ENCODE measurements at regions not wholly inside any gene's neighbourhood (a gene's known extent, or its start where the extent isn't known, plus 50 kb on each side); places are given as distances from the start of the nearest gene placed in this dataset.

- ATAC-seq (no peak), DNase-seq (no peak)
- Histone ChIP-seq H3K36me3 (no peaks in the 10 kb centered on the region), H3K4me1 (no peaks in the 10 kb centered on the region), H3K4me3 (no peak overlapping the region), H3K9me3 (no peaks in the 10 kb centered on the region), H3K27ac (no peak overlapping the region), H3K27me3 (no peaks in the 10 kb centered on the region)
- TF ChIP-seq POLR2A (IDR thresholded peaks at IDR 0.05) (no peak), CTCF (IDR thresholded peaks at IDR 0.05) (no peak)
- WGBS, 4 donors, result 86 to 94% (median 87%) methylated on average over 2 of the region's 2 CpGs
- intact Hi-C loops (cut with DNase I), result no loop called here
Measured at GRCh38 chr12:70077441-70077840, 165.8 kb upstream of the CNOT2 start.

- Histone ChIP-seq H3K4me3 (no peak overlapping the region), H3K4me1 (no peaks in the 10 kb centered on the region), H3K36me3 (no peaks in the 10 kb centered on the region), H3K27me3 (no peaks in the 10 kb centered on the region), H3K9me3 (peaks cover 0 to 2% (median 0%) of the 10 kb centered on the region in 12 donors), H3K27ac (no peak overlapping the region)
- no peak for ATAC-seq
- intact Hi-C loops (cut with DNase I), result no loop called here
- TF ChIP-seq POLR2A (IDR thresholded peaks at IDR 0.05) (no peak), CTCF (IDR thresholded peaks at IDR 0.05) (no peak)
- DNase-seq, result no peak
- WGBS, 4 donors, result 89 to 93% (median 91%) methylated on average over 2 of the region's 2 CpGs
Measured at GRCh38 chr12:70078161-70078560, 165.1 kb upstream of the CNOT2 start.

GRCh38 chr12:70080566-70080965 lies 162.7 kb upstream of the CNOT2 start:
- no peak for TF ChIP-seq CTCF (IDR thresholded peaks at IDR 0.05)
- TF ChIP-seq POLR2A (IDR thresholded peaks at IDR 0.05), result no peak

GRCh38 chr12:70082997-70083676 lies 160.1 kb upstream of the CNOT2 start:
- no peak for TF ChIP-seq CTCF (IDR thresholded peaks at IDR 0.05)
- TF ChIP-seq POLR2A (IDR thresholded peaks at IDR 0.05), result no peak
- Histone ChIP-seq H3K27ac (no peak overlapping the region), H3K27me3 (no peaks in the 10 kb centered on the region), H3K4me1 (no peaks in the 10 kb centered on the region), H3K9me3 (peaks cover 0 to 6% (median 0%) of the 10 kb centered on the region in 12 donors), H3K36me3 (no peaks in the 10 kb centered on the region), H3K4me3 (no peak overlapping the region)
- 65 to 97% (median 88%) methylated on average over 3 of the region's 3 CpGs for WGBS, 4 donors
- intact Hi-C loops (cut with DNase I), result no loop called here
- ATAC-seq (no peak), DNase-seq (no peak)

More at GRCh38 chr12:70080566-70080965, 162.7 kb upstream of the CNOT2 start:
- no peaks in the 10 kb centered on the region for H3K27me3 ChIP-seq
- intact Hi-C loops (cut with DNase I), result no loop called here
- H3K9me3 ChIP-seq, result peaks cover 0 to 6% (median 0%) of the 10 kb centered on the region in 12 donors
- no peaks in the 10 kb centered on the region for H3K4me1 ChIP-seq
- no peaks in the 10 kb centered on the region for H3K36me3 ChIP-seq
- no peak for DNase-seq
- no peak for ATAC-seq
- H3K4me3 ChIP-seq, result no peak overlapping the region
- WGBS, 4 donors, result 59 to 74% (median 68%) methylated on average over 2 of the region's 2 CpGs
- no peak overlapping the region for H3K27ac ChIP-seq
